GM10266 (cell line): ENCODE measurements at regions not wholly inside any gene's neighbourhood (a gene's known extent, or its start where the extent isn't known, plus 50 kb on each side); places are given as distances from the start of the nearest gene placed in this dataset.

Experiments used
- DNase-seq: peaks from one replicate; pipeline ENCODE4 v3.0.0; 2012; ENCODE audit errors: extremely low spot score
- TF ChIP-seq, protein P1 (sequence below): IDR thresholded peaks from 2 replicates; pipeline ENCODE4 v1.5.1; 2012; ENCODE audit warnings: mild to moderate bottlenecking, low read depth; ENCODE audit not compliant: control insufficient read depth, insufficient read depth; ENCODE audit errors: missing control alignments

DNA sequence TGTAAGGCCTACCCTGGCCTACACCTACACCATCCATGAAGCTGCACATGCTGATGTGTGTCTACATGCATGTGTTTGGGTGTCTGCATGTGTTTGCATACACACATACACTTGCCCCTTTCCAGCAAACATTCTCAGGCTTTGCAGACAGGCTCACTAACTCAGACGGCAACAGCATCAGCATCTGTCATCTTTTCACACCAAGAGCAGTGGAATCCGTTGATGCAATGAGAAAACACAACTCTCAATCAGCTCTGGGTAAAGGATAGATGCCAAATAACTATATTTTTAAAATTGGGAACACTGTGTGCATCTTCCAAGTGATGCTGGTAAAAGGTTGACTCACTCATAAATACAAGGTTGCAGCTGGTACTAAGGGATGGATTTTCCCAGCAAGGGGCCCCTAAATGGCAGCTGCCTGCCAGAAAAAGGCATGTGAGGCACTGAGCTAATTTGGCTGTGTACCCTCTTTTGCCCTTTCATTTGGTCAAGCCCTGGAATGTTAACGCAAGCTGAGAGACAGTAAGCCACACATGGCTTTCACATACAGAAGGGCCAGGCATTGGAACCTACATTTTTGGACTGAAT is 296.3 kb upstream of the NPSR1 start:
- DNase-seq: no peak
- TF ChIP-seq, protein P1, sequence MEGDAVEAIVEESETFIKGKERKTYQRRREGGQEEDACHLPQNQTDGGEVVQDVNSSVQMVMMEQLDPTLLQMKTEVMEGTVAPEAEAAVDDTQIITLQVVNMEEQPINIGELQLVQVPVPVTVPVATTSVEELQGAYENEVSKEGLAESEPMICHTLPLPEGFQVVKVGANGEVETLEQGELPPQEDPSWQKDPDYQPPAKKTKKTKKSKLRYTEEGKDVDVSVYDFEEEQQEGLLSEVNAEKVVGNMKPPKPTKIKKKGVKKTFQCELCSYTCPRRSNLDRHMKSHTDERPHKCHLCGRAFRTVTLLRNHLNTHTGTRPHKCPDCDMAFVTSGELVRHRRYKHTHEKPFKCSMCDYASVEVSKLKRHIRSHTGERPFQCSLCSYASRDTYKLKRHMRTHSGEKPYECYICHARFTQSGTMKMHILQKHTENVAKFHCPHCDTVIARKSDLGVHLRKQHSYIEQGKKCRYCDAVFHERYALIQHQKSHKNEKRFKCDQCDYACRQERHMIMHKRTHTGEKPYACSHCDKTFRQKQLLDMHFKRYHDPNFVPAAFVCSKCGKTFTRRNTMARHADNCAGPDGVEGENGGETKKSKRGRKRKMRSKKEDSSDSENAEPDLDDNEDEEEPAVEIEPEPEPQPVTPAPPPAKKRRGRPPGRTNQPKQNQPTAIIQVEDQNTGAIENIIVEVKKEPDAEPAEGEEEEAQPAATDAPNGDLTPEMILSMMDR: no peak

DNA sequence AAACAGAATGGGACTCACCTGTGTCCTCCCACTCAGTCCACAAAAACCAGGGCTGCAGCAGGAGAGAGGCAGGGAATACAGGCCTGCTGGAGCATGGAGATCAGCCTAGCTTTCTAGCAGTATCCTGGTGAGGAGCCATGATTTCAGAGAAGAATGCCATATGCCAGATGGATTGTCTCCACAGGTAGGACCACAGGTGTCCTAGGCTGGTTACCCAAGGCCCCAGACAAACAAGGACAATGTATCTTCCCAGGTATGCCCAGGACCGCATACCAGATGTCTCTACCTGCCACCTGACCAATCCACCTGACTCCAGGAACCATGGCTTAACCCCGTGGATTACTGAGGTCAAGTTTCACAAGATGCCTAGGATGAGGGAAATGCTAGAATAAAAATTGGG is 295.4 kb upstream of the NPSR1 start:
- TF ChIP-seq, protein P1: no peak
- DNase-seq: no peak

DNA sequence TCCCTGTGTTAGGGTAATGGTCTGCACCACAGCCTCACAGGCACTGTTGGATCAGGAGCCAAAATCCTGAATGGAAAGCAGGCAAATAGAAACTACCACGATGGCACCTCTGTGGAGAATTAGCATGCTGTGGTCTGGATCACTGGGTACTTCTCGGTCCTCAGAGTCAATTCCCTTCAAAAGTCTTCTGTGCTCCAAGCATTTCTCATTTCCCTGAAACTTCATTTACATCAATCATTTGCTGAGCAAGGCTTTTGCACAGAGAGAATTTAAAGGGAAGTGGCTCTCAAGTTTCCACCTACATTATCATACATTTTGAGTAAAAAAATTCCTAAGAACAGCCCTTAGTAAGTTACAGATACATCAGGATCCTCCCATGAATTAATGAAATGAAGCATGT is 293.9 kb upstream of the NPSR1 start:
- TF ChIP-seq, protein P1: no peak

DNA sequence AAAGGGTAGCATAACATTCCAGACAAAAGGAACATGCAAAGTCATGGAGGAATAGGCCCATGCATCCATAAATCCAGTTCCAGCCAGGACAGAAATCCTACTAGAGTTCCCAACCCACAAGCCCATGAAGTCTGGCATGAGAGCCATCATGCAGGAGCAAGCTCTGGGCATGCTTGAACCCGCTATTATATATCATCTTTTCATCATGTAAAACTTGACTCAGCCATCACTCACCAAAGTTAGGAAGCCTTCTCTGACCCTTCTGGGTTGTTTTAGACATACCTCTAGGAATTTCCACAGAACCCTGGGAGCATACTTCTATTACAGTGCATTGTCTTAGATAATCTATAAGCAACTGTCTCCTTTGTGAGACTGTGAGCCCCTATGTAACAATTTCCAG is 293.0 kb upstream of the NPSR1 start:
- TF ChIP-seq, protein P1: no peak
- no peak for DNase-seq

More for the DNA sequence above, 293.9 kb upstream of the NPSR1 start:
- DNase-seq: no peak

DNA sequence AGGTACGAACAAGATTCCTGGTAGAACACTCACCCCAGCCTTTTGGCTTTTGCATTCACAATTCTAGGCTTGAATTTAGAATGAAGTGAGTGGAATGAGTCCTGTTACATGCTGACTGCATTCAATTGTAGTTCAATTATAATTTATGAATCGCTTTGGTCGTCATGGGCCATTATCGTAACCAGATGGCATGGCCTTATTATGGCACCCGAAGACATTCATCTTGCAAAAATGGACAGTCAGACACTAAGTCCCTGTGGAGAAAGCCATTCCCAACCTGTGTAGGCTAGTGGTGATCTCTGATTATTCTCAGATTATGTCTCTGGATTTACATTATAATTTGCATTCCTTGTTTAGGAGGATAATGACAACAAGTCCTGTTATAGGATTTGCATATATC is 292.4 kb upstream of the NPSR1 start:
- DNase-seq: no peak
- TF ChIP-seq, protein P1: no peak

DNA sequence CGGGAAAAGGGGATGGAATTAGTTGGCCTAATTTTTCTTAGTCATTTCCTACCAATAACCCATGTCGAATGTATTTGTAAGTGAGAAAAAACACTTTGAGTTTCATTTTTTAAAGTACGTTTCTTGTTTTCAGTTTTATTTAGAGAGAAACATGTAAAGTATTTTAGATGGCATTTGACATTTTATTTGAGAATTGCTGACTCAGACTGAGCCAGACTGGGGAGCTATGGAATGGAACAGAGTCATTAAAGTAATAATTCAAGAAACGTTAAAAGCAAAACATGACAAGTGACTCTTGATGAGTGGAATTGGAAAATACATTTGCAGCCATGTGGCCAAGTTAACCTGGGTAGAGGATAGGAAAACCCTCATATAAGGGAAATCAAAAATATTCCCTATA is 286.1 kb upstream of the NPSR1 start:
- TF ChIP-seq, protein P1: no peak
- DNase-seq: no peak

DNA sequence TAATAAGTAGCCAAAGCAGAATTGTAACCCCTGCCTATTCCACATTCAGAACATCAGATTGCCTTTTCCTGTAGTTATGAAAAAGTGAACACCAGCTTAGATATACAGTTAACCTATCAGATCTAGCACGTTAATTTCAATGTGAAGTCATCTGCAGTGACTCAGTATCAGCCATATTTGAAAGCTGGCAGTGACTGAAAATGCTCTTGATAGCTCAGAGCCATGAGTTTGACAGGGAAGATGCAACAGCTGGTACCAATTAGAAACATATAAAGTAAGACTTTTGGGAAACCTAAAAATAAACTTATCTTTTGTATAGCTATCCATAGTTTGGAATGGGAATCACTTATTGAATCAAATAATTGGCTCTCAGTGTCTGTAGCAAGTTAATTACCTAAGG is 284.1 kb upstream of the NPSR1 start:
- no peak for DNase-seq
- TF ChIP-seq, protein P1: no peak
